OCI-LY3 (cell line): ENCODE measurements at regions not wholly inside any gene's neighbourhood (a gene's known extent, or its start where the extent isn't known, plus 50 kb on each side); places are given as distances from the start of the nearest gene placed in this dataset.

Experiments
- H2AFZ ChIP-seq: fragments of 200-600, 300-600 bp; shearing (Covaris generic); 2 replicates; pipeline ENCODE4 v1.6.0; 2014; ENCODE audit warnings: antibody characterized with exemption, low read depth, low read length
- H3K27ac ChIP-seq: fragments of 200-600, 300-600 bp; sonication (generic); 2 replicates; pipeline ENCODE4 v1.5.1; 2014; ENCODE audit warnings: mild to moderate bottlenecking, low read length, moderate library complexity, mixed read lengths
- H3K27me3 ChIP-seq: fragments of 200-600, 300-600 bp; sonication (generic); 2 replicates; pipeline ENCODE4 v1.6.1; 2014; ENCODE audit warnings: low read depth, low read length, mixed read lengths
- H3K36me3 ChIP-seq: fragments of 200-600, 300-600 bp; sonication (generic); replicated peaks from 2 replicates; pipeline ENCODE3; 2014; ENCODE audit warnings: low read depth, low read length, mixed read lengths
- H3K4me1 ChIP-seq: fragments of 300-600, 200-600 bp; sonication (generic); 2 replicates; pipeline ENCODE4 v1.6.1; 2014; ENCODE audit warnings: low read length, mixed read lengths
- H3K4me2 ChIP-seq: fragments of 200-600, 300-600 bp; sonication (generic); 2 replicates; pipeline ENCODE4 v1.6.1; 2014; ENCODE audit warnings: low read length, mixed read lengths
- H3K4me3 ChIP-seq: fragments of 300-600, 200-600 bp; sonication (generic); 2 replicates; pipeline ENCODE4 v1.5.1; 2014; ENCODE audit warnings: antibody characterized with exemption, mild to moderate bottlenecking, low read length, moderate library complexity
- H3K79me2 ChIP-seq: fragments of 300-600, 200-600 bp; shearing (Covaris generic); 2 replicates; pipeline ENCODE4 v1.6.1; 2014; ENCODE audit warnings: mild to moderate bottlenecking, low read length, mixed read lengths
- H3K9ac ChIP-seq: fragments of 300-600, 200-600 bp; shearing (Covaris generic); 2 replicates; pipeline ENCODE4 v1.6.0; 2014; ENCODE audit warnings: mild to moderate bottlenecking, low read length, moderate library complexity
- H3K9me3 ChIP-seq: fragments of 200-600, 300-600 bp; shearing (Covaris generic); 2 replicates; pipeline ENCODE4 v1.6.1; 2014; ENCODE audit warnings: low read length, mixed read lengths; ENCODE audit not compliant: insufficient read depth
- H4K20me1 ChIP-seq: fragments of 200-600, 300-600 bp; sonication (generic); 2 replicates; pipeline ENCODE4 v1.6.1; 2016; ENCODE audit warnings: low read length, mixed read lengths; ENCODE audit not compliant: insufficient read depth
- EZH2phosphoT487 ChIP-seq: fragments of 200-600 bp; shearing (Covaris generic); IDR thresholded peaks from 2 replicates; pipeline ENCODE4 v1.6.1; 2018; ENCODE audit warnings: antibody characterized with exemption, mixed run types, low read depth
- TF ChIP-seq, protein P1 (sequence below): fragments of 200-600, 300-600 bp; sonication (generic); IDR thresholded peaks from 2 replicates; pipeline ENCODE4 v1.5.1; 2014; ENCODE audit warnings: antibody characterized with exemption, low read length, low read depth

DNA sequence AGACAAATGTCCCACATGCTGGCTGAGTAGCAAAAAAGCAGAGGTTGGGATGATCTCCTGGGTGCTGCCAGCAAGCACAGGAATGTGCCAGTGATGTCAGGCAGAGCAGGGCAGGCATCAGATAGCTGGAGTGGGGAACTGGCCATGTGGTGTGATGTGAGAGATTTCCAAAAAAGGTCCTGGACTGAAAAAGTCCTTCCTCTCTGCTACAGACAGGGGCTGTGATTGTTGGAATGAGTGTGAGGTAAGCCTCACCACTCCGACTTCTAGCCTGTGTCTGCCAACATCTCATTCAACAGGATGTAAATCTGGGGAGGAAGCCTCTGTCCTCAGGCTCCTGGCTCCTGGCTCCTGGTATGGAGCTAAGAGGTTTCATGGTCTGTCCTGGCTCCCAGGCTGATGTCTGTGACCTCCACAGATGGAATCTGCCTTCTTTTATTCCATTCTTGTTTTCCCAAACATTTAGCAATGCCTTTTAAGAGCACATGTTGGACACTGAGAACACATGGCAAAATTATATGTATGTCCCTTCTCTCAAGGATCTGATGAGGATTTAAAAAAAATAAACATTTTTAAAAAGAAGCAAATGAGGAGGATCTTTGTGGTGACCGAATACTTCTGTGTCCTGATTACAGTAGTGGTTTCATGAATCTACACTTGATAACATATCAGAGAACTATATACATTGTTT is 50.1 kb upstream of the STK38L start:
- no peaks in the 10 kb centered on the region for H3K79me2 ChIP-seq
- peaks cover 21% of the 10 kb centered on the region for H3K4me1 ChIP-seq
- H3K9ac ChIP-seq = no peak overlapping the region
- no peak for TF ChIP-seq EZH2phosphoT487
- TF ChIP-seq, protein P1, sequence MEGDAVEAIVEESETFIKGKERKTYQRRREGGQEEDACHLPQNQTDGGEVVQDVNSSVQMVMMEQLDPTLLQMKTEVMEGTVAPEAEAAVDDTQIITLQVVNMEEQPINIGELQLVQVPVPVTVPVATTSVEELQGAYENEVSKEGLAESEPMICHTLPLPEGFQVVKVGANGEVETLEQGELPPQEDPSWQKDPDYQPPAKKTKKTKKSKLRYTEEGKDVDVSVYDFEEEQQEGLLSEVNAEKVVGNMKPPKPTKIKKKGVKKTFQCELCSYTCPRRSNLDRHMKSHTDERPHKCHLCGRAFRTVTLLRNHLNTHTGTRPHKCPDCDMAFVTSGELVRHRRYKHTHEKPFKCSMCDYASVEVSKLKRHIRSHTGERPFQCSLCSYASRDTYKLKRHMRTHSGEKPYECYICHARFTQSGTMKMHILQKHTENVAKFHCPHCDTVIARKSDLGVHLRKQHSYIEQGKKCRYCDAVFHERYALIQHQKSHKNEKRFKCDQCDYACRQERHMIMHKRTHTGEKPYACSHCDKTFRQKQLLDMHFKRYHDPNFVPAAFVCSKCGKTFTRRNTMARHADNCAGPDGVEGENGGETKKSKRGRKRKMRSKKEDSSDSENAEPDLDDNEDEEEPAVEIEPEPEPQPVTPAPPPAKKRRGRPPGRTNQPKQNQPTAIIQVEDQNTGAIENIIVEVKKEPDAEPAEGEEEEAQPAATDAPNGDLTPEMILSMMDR = no peak
- H3K4me2 ChIP-seq = no peak overlapping the region
- H2AFZ ChIP-seq = no peak overlapping the region
- no peaks in the 10 kb centered on the region for H4K20me1 ChIP-seq
- H3K4me3 ChIP-seq = no peak overlapping the region
- no peaks in the 10 kb centered on the region for H3K36me3 ChIP-seq
- no peak overlapping the region for H3K27ac ChIP-seq
- no peaks in the 10 kb centered on the region for H3K27me3 ChIP-seq
- H3K9me3 ChIP-seq = no peaks in the 10 kb centered on the region
